ENCODE measurements at regions not wholly inside any gene's neighbourhood (a gene's known extent, or its start where the extent isn't known, plus 50 kb on each side); places are given as distances from the start of the nearest gene placed in this dataset.

DNA sequence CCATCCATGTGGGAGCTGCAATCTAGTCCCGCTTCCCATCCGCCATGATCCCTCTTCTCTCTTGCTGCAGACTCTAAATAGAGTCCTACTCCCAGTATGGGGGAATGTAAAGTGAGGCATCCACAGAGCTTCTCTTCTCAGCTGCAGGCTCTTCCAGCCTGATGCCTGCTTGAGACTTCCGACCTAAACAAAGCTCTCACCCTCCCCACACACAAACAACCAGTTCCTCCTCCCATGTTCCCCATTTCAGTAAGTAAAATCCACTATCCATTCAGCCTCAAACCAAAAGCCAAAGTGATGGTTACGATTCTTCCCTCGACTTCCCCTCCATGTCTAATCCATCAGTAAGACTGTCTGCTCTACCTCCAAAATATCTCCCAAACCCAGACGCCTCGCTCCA, 108.2 kb upstream of the NFE2L3 start:
- in situ Hi-C loops (cut with HindIII; ENCODE audit: low sequenced_read_pairs), result no loop called here

DNA sequence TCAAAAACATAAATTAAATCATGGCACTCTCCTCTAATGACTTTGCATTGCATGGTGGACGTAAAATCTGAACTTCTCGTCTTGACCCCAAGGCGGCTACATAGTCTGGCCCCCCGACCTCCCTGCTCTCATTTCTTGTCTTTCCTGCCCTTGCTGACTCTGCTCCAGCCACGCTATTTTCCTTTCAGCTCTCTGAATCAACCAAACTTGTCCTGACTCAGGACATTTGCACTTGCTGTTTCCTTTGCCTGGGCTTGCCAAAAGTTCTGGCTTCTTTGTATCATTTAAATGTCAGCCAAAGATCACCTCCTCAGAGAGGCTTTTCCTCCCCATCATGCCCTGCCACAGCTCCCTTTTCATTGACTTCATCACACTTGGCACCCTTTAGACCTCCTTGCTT, 107.7 kb upstream of the NFE2L3 start:
- in situ Hi-C loops (cut with HindIII; ENCODE audit: low sequenced_read_pairs), result no loop called here

DNA sequence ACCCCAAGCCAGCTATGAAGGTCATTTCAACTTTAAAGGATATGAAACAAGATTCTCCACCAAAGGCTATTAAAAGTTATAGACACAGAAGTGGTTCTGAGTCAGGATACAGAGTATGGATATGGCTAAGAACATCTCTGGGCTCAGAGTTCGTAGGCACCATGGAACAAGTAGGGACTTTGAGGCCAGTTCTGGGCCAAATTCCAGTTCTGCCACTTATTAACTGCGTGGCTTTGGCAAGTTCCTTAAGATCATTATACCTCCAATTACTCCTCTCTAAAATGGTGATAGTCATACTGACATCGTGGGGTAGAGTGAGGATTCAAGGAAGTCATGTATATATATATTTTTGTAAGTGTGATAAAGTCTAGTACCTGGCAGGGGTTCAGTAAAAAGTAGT, 105.8 kb upstream of the NFE2L3 start:
- in situ Hi-C loops (cut with HindIII; ENCODE audit: low sequenced_read_pairs), result no loop called here

DNA sequence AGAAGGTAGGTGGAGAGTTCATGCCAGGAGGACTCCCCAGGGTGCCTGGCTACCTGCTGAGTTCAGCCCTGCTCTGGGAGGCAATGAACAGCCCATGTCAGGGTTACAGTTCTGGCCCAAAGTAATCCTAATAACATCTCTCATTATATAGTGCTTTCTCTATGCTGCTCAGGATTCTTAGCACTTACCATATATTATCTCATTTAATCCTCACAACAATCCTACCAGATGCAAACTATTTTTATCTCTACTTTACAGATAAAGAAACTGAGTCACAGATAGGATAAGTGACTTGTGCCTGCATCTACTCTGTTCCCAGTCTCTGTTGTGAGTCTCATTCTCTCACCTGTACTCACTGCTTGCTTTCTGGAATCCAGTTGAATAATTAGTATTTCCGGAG, 105.1 kb upstream of the NFE2L3 start:
- in situ Hi-C loops (cut with HindIII; ENCODE audit: low sequenced_read_pairs), result no loop called here

DNA sequence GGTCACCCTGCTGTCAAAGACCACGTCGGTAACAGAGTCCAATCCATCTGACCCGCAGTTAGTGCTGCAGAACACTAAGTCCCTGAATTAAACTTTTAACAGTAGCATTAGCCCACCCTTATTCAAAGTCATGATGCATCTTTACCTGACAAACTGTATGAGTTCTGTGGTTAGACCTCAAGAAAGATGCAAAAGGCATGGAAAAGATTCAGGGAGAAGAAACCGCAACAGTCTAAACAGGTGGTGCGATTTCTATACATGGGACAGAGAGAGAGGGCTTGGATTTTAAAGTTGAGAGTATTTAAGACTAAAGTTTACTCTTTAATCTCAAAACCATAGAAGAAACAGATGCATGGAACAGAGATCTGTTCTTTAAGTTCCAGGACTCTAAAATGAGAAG, 103.3 kb upstream of the NFE2L3 start:
- in situ Hi-C loops (cut with HindIII; ENCODE audit: low sequenced_read_pairs), result no loop called here

DNA sequence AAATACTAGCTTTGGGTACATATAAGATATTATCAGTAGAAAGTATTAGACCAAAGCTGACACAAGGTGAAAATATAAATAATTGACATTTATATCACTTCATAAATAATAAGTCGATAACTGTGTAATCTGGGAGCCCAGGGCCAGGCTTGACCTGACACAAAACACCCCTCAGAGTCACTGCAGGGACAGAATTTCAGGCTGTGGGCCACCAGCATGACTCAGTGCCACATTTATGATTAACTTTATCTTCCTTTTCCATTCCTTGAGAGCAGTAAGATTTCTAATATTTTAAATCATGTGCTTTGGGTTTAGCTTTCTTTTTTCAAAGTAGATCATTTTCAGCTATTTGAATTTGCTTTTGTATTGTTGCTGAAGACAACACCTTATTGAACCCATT, 102.9 kb upstream of the NFE2L3 start:
- in situ Hi-C loops (cut with HindIII; ENCODE audit: low sequenced_read_pairs), result no loop called here

DNA sequence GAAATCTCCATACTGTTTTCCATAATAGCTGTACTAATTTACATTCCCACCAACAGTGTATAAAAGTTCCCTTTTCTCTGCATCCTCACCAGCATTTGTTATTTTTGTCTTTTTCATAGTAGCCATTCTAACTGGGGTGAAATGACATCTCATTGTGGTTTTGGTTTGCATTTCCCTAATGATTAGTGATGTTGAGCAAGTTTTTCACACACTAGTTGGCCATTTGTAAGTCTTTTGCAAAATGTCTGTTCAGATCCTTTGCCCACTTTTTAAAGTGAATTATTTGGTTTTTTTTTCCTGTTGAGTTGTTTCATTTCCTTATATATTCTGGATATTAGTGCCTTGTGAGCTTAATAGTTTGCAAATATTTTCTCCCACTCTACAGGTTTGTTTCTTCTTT, 101.0 kb upstream of the NFE2L3 start:
- in situ Hi-C loops (cut with HindIII; ENCODE audit: low sequenced_read_pairs), result no loop called here

DNA sequence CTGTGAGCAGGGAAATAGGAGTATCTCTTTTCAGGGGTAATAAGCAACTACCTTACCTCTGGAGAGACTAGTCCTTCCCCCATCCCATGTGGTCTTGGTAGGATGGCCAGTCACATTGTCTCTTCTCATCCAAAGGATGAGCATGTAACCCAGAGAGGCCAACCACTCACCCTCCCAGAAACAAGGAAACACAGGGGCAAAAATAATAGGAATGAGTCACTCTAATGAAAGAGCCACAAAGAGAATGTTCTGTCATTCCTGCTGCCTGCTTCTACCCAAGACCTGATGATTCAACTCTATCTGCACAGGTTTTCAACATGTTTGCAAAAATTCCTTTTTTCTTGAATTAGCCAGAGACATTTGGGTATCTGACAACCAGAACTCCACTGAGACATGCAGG, 99.3 kb upstream of the NFE2L3 start:
- in situ Hi-C loops (cut with HindIII; ENCODE audit: low sequenced_read_pairs), result no loop called here

DNA sequence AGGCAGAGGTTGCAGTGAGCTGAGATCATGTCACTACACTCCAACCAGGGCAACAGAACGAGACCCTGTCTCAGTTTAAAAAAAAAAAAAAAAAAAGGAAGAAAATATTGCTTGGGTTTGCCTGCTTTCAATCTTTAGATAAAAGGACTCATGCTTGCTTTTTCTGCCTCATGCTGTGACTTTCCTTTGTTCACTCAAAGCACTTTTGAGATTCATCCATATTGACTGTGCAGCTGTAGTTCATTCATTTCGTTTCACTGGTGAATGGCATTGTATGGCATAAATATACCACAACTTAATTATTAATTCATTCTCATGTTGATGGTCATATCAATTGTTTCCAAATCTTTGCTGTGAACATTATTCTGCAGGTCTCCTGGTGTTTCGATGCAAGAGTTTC, 97.6 kb upstream of the NFE2L3 start:
- in situ Hi-C loops (cut with HindIII; ENCODE audit: low sequenced_read_pairs), result no loop called here

DNA sequence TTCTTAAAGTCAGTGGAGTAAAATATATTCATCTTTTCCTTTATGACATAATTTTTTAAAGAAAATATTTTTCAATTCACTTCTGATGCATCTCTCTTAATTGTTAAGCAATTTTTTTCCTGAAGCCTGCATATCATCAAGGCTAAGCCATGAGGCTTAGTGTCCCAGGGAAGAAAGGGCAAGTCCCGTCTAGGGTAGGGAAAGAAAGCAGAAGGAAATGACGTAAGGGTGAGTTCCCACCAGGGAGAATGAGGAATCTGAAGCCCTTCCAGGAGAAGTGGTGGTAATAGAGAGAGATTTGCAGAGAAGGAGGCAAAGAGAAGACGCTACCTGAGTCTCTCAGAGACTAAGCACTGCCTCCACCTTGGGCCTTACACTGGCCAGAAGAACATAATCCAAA, 96.8 kb upstream of the NFE2L3 start:
- in situ Hi-C loops (cut with HindIII; ENCODE audit: low sequenced_read_pairs), result loop anchor here (5.0 kb wide), 1 partner anchor 53 kb away; no protein-coding TSS in a partner anchor

DNA sequence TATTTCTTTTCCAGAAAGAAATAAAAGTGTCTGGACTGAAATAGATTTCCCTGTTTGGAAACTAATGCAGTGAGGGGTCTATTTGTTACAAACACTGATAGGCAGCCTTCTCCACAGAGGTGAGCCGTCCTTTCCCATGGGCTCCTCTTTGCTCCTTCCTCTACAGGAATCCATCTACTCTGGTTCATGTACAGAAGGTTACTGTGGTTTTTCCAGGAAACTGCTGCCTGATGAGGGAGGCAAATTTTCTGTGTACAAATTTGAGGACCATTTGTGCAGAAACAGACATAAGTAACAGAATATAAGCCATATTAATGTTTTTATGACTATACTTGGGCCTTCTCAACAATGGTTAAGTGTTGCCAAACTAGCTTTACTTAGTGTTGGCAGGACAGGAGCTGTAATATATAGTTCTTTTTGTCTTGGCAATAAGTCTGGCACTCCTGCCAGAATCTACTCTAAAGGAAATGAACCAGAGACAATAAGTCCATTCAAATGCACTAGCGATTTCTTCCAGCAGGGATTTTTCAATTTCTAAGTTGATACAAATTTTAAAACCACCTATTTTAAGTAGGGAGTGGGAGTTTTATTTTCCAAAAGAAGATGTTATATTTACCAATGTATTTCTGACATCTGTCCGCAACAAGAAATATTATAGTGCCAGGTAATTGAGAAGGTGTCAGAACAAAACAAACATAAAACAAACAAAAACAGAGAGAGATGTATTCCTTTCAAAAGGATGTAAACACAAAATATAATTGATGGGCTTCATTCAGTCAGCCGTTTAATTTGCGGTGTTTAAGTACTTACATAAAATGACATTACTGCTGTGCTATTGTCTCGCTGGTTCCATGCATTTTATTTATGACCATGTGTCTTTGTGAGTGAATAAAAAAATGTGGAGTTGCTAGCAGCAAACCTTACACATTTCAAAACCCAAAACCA, 91.0 kb upstream of the NFE2L3 start:
- in situ Hi-C loops (cut with HindIII; ENCODE audit: low sequenced_read_pairs), result no loop called here

DNA sequence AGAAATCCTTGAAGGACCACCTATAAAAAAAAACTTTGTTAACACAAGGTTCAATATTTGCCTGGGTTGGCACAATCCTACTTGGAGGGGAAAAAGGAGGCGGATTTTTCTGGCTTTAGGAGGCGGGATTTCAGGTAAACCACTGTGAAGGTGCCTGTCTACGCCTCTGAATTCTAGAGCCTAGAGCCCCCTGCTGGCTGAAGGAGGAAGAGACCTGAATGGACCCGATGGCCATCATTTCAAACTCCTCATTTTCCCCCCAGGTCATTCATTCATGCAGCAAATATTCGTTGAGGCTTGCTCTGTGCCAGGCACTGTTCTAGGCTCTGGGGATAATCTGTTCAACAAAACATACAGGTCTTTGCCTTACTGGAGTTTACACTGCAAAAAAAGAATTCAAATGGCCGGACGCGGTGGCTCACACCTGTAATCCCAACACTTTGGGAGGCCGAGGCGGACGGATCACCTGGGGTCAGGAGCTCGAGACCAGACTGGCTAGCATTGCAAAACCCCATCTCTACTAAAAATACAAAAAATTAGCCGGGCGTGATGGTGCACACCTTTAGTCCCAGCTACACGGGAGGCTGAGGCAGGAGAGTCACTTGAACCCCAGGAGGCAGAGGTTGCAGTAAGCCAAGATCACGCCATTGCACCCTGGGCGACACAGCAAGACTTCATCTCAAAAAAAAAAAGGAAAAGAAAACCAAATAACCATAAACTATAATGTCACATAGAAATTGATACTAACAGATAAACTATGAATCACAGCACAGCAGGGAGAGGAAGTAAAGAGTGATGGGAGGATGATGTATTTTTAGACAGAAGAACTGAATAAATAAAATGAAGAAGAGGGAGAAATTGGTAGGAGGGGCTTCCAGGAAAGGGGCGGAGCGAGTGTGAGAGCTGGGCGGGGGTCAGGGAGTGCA, 90.1 kb upstream of the NFE2L3 start:
- in situ Hi-C loops (cut with HindIII; ENCODE audit: low sequenced_read_pairs), result no loop called here

DNA sequence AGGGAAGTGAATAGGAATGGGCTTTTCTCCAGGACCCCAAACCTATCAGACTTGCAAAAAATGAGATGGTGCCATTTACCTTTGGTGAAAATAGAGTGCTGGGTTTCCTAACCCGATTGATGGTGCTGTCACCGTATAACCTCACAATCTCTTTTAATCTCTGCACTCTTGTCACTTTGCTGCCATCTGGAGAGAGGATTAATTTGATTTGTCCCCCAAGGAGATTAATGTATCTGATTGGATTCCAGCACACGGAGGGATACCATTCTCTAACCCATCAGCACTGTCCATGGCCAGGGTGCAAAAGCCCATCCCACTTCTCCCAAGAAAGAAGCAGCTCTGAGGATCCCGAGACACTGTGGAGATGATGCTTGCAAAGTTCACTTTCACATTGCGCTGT, 86.3 kb upstream of the NFE2L3 start:
- in situ Hi-C loops (cut with HindIII; ENCODE audit: low sequenced_read_pairs), result no loop called here

DNA sequence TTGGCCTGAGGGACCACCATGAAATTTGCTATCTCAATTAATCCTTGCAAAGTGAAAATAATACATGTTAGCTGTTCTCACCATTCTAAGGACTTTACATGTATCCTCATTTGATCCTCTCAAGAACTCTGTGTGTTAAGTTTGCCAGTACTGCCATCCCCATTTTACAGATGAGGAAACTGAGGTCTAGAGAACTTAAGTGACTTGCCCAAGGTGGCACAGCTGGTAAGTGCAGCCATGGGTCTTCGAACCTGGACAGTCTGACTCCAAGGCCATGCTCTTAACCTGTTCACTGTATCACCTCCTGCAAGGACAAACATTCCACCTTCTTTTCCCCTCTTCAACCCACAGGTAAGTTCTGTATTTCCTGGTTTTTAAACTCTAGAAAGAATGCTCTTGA, 85.3 kb upstream of the NFE2L3 start:
- in situ Hi-C loops (cut with HindIII; ENCODE audit: low sequenced_read_pairs), result no loop called here

DNA sequence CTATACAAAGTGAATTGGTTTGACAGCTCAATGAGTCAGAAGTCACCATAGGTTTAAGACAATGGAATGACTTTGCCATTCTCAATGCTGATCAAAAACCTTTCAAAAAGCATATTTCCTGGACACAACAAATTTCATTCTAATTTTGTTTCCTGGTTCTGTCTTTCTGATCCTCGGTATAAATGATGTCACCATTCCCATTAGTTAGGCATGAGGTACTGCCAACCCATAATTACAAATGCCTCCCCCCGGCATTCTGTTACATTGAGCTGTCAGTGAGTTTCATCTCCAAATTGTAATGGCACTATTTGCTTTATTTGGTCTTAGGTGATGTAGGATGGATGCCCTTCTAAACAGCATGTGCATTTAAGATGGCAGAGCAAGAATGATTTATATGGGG, 81.7 kb upstream of the NFE2L3 start:
- in situ Hi-C loops (cut with HindIII; ENCODE audit: low sequenced_read_pairs), result loop anchor here (10.0 kb wide), 1 partner anchor 175 kb away; no protein-coding TSS in a partner anchor

DNA sequence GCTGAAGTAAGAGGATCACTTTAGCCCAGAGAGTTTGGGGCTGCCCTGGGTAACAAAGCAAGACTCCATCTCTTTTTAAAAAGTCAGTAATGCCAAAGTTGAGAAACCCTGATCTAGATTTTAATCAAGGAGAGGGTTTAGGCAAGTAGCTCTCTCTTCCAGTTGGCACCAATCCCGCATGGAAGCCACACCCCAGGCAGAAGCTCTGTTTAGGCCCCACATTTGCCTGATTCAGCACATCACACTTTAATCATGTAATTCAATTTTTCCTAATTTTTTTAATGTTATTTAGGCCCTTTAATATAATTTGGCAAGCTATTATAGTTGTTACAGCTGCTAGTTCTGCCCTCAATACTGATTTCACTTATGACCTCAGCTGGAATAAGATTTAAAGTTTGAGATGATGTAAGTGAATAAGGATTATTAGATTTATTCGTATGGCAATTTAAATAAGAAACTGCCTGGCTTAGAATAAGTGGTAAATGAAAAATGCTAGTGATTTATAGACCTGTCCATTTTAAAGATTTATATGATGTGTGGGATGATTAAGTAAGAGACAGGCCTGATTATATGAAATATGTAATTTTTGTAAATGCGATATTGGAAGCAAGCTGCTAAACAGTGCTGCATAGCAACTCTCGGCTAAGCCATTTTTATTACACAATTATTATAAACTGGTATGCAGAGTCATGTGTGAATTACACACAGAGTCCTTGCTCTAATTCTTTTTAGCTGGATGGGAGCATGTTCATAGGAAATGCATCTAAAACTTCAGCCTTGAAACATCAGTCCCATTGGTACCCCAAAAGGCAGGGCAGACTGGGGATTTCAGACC, 80.2 kb upstream of the NFE2L3 start:
- in situ Hi-C loops (cut with HindIII; ENCODE audit: low sequenced_read_pairs), result loop anchor here (10.0 kb wide), 1 partner anchor 177 kb away; no protein-coding TSS in a partner anchor

DNA sequence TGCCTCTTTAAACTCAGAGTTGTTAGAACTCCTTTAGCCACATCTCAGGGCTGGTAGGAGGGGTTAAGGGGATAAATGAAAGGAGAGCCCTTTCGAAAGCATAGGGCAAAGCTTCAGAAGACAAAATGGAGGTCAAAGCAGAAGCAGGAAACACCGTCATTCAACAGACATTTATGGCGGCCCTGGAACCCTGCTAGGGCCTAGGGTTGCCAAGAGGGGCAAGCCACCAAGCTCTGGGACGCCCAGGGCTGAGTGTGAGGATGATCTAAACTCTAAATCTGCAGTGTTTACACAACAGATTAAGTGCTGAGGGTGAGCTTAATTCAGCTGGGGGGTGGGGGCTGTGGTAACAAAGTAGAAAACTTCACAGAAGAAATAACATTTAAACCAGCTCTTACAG, 79.0 kb upstream of the NFE2L3 start:
- in situ Hi-C loops (cut with HindIII; ENCODE audit: low sequenced_read_pairs), result loop anchor here (10.0 kb wide), 1 partner anchor 178 kb away; no protein-coding TSS in a partner anchor

DNA sequence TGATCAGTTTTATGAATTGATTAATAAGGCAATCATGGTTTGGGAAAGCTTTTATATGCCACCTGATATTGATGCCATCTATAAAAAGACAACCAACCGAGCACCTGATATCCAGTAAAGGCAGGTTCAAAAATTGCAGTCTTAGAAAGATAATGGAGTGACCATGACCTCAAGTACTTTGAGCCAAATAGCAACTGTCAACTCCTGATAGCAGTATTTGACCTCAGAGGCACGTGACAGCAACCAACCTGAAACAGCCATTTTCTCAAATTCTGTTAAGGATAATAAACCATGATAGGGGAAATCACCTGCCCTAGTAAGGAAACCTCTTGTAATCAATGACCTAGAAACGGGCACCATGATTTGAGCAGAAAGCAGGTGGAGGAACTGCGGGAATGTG, 77.1 kb upstream of the NFE2L3 start:
- in situ Hi-C loops (cut with HindIII; ENCODE audit: low sequenced_read_pairs), result loop anchor here (10.0 kb wide), 1 partner anchor 180 kb away; no protein-coding TSS in a partner anchor

DNA sequence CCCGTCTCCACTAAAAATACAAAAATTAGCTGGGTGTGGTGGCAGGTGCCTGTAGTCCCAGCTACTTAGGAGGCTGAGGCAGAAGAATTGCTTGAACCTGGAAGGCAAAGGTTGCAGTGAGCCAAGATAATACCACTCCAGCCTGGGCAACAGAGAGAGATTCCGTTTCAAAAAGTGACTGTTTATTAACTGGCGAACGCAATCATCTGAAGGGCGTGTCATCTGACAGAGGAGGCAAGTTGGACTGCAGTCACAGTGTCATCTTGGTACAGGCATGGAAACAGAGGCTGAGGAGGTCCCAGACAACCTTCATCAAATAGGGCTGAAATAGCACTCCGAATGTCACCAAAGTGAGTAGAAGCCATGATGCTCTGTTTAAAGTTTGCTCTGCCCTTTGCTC, 75.3 kb upstream of the NFE2L3 start:
- in situ Hi-C loops (cut with HindIII; ENCODE audit: low sequenced_read_pairs), result loop anchor here (10.0 kb wide), 1 partner anchor 182 kb away; no protein-coding TSS in a partner anchor
